ENCODE measurements at regions not wholly inside any gene's neighbourhood (a gene's known extent, or its start where the extent isn't known, plus 50 kb on each side); places are given as distances from the start of the nearest gene placed in this dataset.

DNA sequence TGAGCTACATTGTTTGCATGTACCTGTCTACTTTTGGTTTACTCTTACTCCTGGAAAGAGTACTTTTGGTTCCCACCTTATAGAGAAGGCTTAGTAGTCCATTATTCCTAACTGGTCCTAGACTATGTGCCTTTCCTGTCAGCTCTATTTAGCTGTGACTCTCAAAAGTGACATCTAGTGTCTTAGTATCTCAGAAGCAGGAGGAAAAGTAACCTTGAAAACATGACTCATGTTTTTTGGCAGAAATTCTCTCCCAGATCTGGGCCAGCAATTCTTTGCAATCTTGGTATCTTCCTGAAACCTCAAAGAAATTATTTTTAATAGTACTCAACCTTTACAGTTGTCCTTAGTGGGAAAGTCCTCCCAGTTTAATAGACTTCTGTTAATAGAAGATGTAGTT lies 691.7 kb upstream of the SEMA6A start:
- CTCF ChIA-PET: no interaction called here
- no peak overlapping the region for H3K4me3 Mint-ChIP-seq (ENCODE audit: low read depth, unreplicated experiment)
- peaks cover 5% of the 10 kb centered on the region for H3K9me3 Mint-ChIP-seq (ENCODE audit: low read depth, unreplicated experiment)
- H3K36me3 Mint-ChIP-seq (ENCODE audit: insufficient read depth, unreplicated experiment): no peaks in the 10 kb centered on the region
- H3K27me3 Mint-ChIP-seq (ENCODE audit: unreplicated experiment): no peaks in the 10 kb centered on the region
- no peaks in the 10 kb centered on the region for H3K4me1 Mint-ChIP-seq (ENCODE audit: low read depth, unreplicated experiment)
- no peak for DNase-seq
- BruUV-seq (replicated peaks): no TSS peak
- TF ChIP-seq, protein P1, sequence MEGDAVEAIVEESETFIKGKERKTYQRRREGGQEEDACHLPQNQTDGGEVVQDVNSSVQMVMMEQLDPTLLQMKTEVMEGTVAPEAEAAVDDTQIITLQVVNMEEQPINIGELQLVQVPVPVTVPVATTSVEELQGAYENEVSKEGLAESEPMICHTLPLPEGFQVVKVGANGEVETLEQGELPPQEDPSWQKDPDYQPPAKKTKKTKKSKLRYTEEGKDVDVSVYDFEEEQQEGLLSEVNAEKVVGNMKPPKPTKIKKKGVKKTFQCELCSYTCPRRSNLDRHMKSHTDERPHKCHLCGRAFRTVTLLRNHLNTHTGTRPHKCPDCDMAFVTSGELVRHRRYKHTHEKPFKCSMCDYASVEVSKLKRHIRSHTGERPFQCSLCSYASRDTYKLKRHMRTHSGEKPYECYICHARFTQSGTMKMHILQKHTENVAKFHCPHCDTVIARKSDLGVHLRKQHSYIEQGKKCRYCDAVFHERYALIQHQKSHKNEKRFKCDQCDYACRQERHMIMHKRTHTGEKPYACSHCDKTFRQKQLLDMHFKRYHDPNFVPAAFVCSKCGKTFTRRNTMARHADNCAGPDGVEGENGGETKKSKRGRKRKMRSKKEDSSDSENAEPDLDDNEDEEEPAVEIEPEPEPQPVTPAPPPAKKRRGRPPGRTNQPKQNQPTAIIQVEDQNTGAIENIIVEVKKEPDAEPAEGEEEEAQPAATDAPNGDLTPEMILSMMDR (IDR thresholded peaks at IDR 0.05; ENCODE audit: unreplicated experiment): no peak
- intact Hi-C loops (cut with micrococcal nuclease; ENCODE audit: unreplicated experiment): no loop called here
- no peak overlapping the region for H3K27ac Mint-ChIP-seq (ENCODE audit: unreplicated experiment)

DNA sequence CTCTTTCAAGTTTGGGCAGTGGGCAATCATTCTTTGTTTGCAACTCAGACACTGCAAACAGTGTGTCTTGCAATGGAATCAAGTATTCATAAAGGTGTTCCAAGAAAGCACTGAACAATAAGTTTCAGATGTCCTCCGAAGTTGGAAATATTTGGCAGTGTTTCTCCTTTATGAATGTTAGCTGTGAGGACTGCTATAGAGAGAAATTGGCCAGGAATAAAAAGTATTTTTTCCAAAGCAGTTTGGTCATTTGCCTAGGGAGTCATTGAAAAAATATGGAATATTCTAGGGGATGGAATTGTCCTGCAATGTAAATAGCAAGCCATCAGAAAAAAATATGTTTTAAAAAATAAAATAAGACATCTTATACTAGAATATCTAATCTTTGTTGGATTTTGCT lies 688.6 kb upstream of the SEMA6A start:
- Mint-ChIP-seq H3K4me1 (ENCODE audit: low read depth, unreplicated experiment) (no peaks in the 10 kb centered on the region), H3K27ac (ENCODE audit: unreplicated experiment) (no peak overlapping the region), H3K36me3 (ENCODE audit: insufficient read depth, unreplicated experiment) (no peaks in the 10 kb centered on the region), H3K27me3 (ENCODE audit: unreplicated experiment) (no peaks in the 10 kb centered on the region), H3K9me3 (ENCODE audit: low read depth, unreplicated experiment) (peaks cover 6% of the 10 kb centered on the region), H3K4me3 (ENCODE audit: low read depth, unreplicated experiment) (no peak overlapping the region)
- TF ChIP-seq, protein P1 (IDR thresholded peaks at IDR 0.05; ENCODE audit: unreplicated experiment): no peak
- no peak for DNase-seq
- BruUV-seq (replicated peaks): no TSS peak
- CTCF ChIA-PET: no interaction called here
- intact Hi-C loops (cut with micrococcal nuclease; ENCODE audit: unreplicated experiment): no loop called here

DNA sequence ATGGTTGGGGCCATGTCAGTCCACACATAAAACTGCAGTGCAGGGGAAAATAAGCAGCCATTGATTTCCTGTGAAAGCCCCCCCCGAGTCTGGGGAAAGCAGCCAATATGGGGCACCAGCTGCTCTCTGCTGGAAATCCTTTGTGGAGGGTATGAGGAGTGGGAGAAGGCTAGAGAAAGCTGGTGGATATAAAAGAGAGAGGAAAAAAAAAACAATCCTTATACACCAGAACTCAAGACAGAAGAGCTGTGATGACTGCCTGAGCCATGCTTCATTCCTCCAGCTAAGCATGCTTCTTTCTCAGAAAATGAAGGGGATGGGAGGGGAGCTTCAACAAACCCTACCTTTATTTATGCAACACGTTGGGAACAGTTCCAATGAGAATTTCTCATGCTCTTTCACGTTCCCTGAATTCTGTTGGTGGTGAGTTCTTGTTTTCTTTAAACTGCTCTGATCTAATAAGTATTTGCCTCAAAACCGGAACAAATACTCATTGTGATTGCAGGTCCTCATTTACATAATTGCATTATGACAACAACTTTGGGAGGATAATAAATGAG lies 688.0 kb upstream of the SEMA6A start:
- no TSS peak for BruUV-seq (replicated peaks)
- Mint-ChIP-seq H3K27ac (ENCODE audit: unreplicated experiment) (no peak overlapping the region), H3K9me3 (ENCODE audit: low read depth, unreplicated experiment) (peaks cover 6% of the 10 kb centered on the region), H3K36me3 (ENCODE audit: insufficient read depth, unreplicated experiment) (no peaks in the 10 kb centered on the region), H3K4me3 (ENCODE audit: low read depth, unreplicated experiment) (no peak overlapping the region), H3K27me3 (ENCODE audit: unreplicated experiment) (no peaks in the 10 kb centered on the region), H3K4me1 (ENCODE audit: low read depth, unreplicated experiment) (no peaks in the 10 kb centered on the region)
- DNase-seq: no peak
- CTCF ChIA-PET: no interaction called here
- TF ChIP-seq, protein P1 (IDR thresholded peaks at IDR 0.05; ENCODE audit: unreplicated experiment): no peak
- intact Hi-C loops (cut with micrococcal nuclease; ENCODE audit: unreplicated experiment): no loop called here

DNA sequence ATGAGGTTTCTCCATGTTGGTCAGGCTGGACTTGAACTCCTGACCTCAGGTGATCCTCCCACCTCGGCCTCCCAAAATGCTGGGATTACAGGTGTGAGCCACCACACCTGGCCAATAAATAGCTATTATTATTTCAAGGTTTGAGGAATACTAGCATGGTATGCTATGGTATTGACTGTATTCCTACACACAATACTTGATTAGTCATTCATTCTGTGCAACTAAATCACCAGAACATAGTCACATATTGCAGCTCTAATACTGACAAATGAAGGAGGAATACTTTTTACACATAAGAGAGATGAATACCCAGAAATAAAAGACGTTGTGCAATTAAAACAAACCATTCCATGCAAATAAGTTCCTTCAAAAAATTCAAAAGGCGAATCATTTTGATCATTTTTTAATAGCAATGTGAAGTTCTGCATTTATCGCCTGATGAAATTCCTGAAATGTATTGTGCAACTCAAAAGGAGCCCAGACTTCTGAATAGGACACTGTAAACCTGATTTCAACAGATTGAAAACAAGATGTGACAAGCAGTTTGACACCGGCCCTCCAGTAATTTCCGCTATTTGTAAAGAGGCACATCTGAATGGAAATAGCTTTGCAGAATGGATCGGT lies 687.4 kb upstream of the SEMA6A start:
- Mint-ChIP-seq H3K27me3 (ENCODE audit: unreplicated experiment) (no peaks in the 10 kb centered on the region), H3K4me1 (ENCODE audit: low read depth, unreplicated experiment) (no peaks in the 10 kb centered on the region), H3K9me3 (ENCODE audit: low read depth, unreplicated experiment) (peaks cover 6% of the 10 kb centered on the region), H3K27ac (ENCODE audit: unreplicated experiment) (no peak overlapping the region), H3K36me3 (ENCODE audit: insufficient read depth, unreplicated experiment) (no peaks in the 10 kb centered on the region), H3K4me3 (ENCODE audit: low read depth, unreplicated experiment) (no peak overlapping the region)
- CTCF ChIA-PET: no interaction called here
- intact Hi-C loops (cut with micrococcal nuclease; ENCODE audit: unreplicated experiment): no loop called here
- BruUV-seq (replicated peaks): no TSS peak
- DNase-seq: no peak
- TF ChIP-seq, protein P1 (IDR thresholded peaks at IDR 0.05; ENCODE audit: unreplicated experiment): no peak
